PFSK-1 (cell line): ENCODE measurements at regions not wholly inside any gene's neighbourhood (a gene's known extent, or its start where the extent isn't known, plus 50 kb on each side); places are given as distances from the start of the nearest gene placed in this dataset.

Experiments used
- POLR2AphosphoS5 ChIP-seq: IDR thresholded peaks from 2 replicates; pipeline ENCODE4 v1.6.1; 2012; ENCODE audit warnings: low read depth, mild to moderate bottlenecking, control low read depth, low read length, moderate library complexity
- SIN3A ChIP-seq: IDR thresholded peaks from 2 replicates; pipeline ENCODE4 v1.6.1; 2012; ENCODE audit warnings: mild to moderate bottlenecking, low read length, moderate library complexity, borderline replicate concordance; ENCODE audit not compliant: insufficient read depth

GRCh38 chr3:24763393-24763792 lies 268.7 kb upstream of the THRB start:
- TF ChIP-seq POLR2AphosphoS5 (no peak), SIN3A (no peak)
